Activated CD8-positive, alpha-beta memory T cell treated with anti-CD3 and anti-CD28 coated beads, Interleukin-2, amount 50 U/mL, for 24 hours (primary cell): ENCODE measurements at regions not wholly inside any gene's neighbourhood (a gene's known extent, or its start where the extent isn't known, plus 50 kb on each side); places are given as distances from the start of the nearest gene placed in this dataset.
"Not testable (repeated sequence)": the region's sequence is repeated elsewhere in the genome, so short reads cannot be mapped to it uniquely, and the experiment has no call there.

ENCODE experiments used
- DNase-seq: peaks from one replicate; pipeline ENCODE4 v3.0.0-alpha.2; 2020; ENCODE audit errors: extremely low read depth

GRCh38 chr2:111617299-111618225, 266.4 kb downstream of the ANAPC1 start:
- DNase-seq: no peak

- no peak for DNase-seq
Observed at GRCh38 chr2:111618226-111618977, 265.6 kb downstream of the ANAPC1 start.

- no peak for DNase-seq
Observed at GRCh38 chr2:111618978-111619902, 264.8 kb downstream of the ANAPC1 start.

- no peak for DNase-seq
Observed at GRCh38 chr2:111620281-111620680, 263.7 kb downstream of the ANAPC1 start.

GRCh38 chr2:111622859-111623258, 261.1 kb downstream of the ANAPC1 start:
- DNase-seq: no peak

GRCh38 chr2:111623380-111623779, 260.6 kb downstream of the ANAPC1 start:
- no peak for DNase-seq

- DNase-seq: no peak
Observed at GRCh38 chr2:111624411-111625156, 259.4 kb downstream of the ANAPC1 start.

- not testable (repeated sequence) for DNase-seq
Observed at GRCh38 chr2:111625157-111625537, 258.8 kb downstream of the ANAPC1 start.

GRCh38 chr2:111626037-111626864, 257.7 kb downstream of the ANAPC1 start:
- no peak for DNase-seq

- DNase-seq: no peak
Observed at GRCh38 chr2:111626865-111627163, 257.2 kb downstream of the ANAPC1 start.

- DNase-seq: no peak
Observed at GRCh38 chr2:111627256-111627655, 256.7 kb downstream of the ANAPC1 start.

GRCh38 chr2:111628221-111628620, 255.8 kb downstream of the ANAPC1 start:
- DNase-seq: no peak

GRCh38 chr2:111629983-111630382, 254.0 kb downstream of the ANAPC1 start:
- no peak for DNase-seq

GRCh38 chr2:111632661-111633060, 251.3 kb downstream of the ANAPC1 start:
- DNase-seq: no peak

GRCh38 chr2:111633189-111633588, 250.8 kb downstream of the ANAPC1 start:
- no peak for DNase-seq

- no peak for DNase-seq
Observed at GRCh38 chr2:111633643-111634042, 250.3 kb downstream of the ANAPC1 start.

GRCh38 chr2:111634050-111634794, 249.8 kb downstream of the ANAPC1 start:
- no peak for DNase-seq

GRCh38 chr2:111634995-111635538, 248.9 kb downstream of the ANAPC1 start:
- no peak for DNase-seq

- DNase-seq: no peak
Observed at GRCh38 chr2:111636905-111637304, 247.1 kb downstream of the ANAPC1 start.
